Activated T-cell treated with anti-CD3 and anti-CD28 coated beads, Interleukin-2, amount 50 U/mL, for 4 hours (primary cell): ENCODE measurements at regions not wholly inside any gene's neighbourhood (a gene's known extent, or its start where the extent isn't known, plus 50 kb on each side); places are given as distances from the start of the nearest gene placed in this dataset.

Source experiments
- ATAC-seq, 2 donors: fragments of 200-7000 bp; cut with Tn5 transposase; one replicate each; pipeline ENCODE4 v1.10.0; 2021
- DNase-seq: peaks from one replicate; pipeline ENCODE4 v3.0.0-alpha.2; 2020
- H3K27me3 Mint-ChIP-seq: one replicate; pipeline ENCODE4 v1.8.0; 2021; ENCODE audit warnings: low read depth, mixed read lengths
- H3K36me3 Mint-ChIP-seq: one replicate; pipeline ENCODE4 v1.8.0; 2022; ENCODE audit warnings: mixed read lengths; ENCODE audit not compliant: insufficient read depth
- H3K4me1 Mint-ChIP-seq: one replicate; pipeline ENCODE4 v1.8.0; 2021; ENCODE audit warnings: low read depth, mixed read lengths
- H3K4me3 Mint-ChIP-seq: one replicate; pipeline ENCODE4 v1.8.0; 2021; ENCODE audit warnings: mild to moderate bottlenecking, moderate library complexity, mixed read lengths
- H3K9me3 Mint-ChIP-seq: one replicate; pipeline ENCODE4 v1.8.0; 2021; ENCODE audit warnings: mixed read lengths

GRCh38 chr6:139538366-139538765 lies 163.9 kb upstream of the CITED2 start:
- Mint-ChIP-seq H3K36me3 (peaks cover 2% of the 10 kb centered on the region), H3K4me1 (peaks cover 56% of the 10 kb centered on the region), H3K27me3 (no peaks in the 10 kb centered on the region), H3K9me3 (no peaks in the 10 kb centered on the region), H3K4me3 (no peak overlapping the region)
- DNase-seq = no peak
- ATAC-seq = no peak

GRCh38 chr6:139536751-139537617 lies 162.5 kb upstream of the CITED2 start:
- Mint-ChIP-seq H3K27me3 (no peaks in the 10 kb centered on the region), H3K4me1 (peaks cover 60% of the 10 kb centered on the region), H3K36me3 (peaks cover 2% of the 10 kb centered on the region), H3K4me3 (no peak overlapping the region), H3K9me3 (no peaks in the 10 kb centered on the region)
- DNase-seq = no peak
- no peak for ATAC-seq

GRCh38 chr6:139534472-139535115 lies 160.1 kb upstream of the CITED2 start:
- H3K4me3 Mint-ChIP-seq = peak overlapping the region; percentile 32
- ATAC-seq = no peak
- no peaks in the 10 kb centered on the region for H3K36me3 Mint-ChIP-seq
- H3K9me3 Mint-ChIP-seq = peaks cover under 1% of the 10 kb centered on the region
- H3K4me1 Mint-ChIP-seq = peaks cover 54% of the 10 kb centered on the region
- no peaks in the 10 kb centered on the region for H3K27me3 Mint-ChIP-seq
- no peak for DNase-seq

GRCh38 chr6:139533573-139534471 lies 159.4 kb upstream of the CITED2 start:
- Mint-ChIP-seq H3K36me3 (no peaks in the 10 kb centered on the region), H3K9me3 (peaks cover 4% of the 10 kb centered on the region), H3K4me1 (peaks cover 56% of the 10 kb centered on the region), H3K4me3 (no peak overlapping the region), H3K27me3 (no peaks in the 10 kb centered on the region)
- DNase-seq = no peak
- ATAC-seq = no peak

GRCh38 chr6:139533171-139533570 lies 158.7 kb upstream of the CITED2 start:
- H3K36me3 Mint-ChIP-seq = no peaks in the 10 kb centered on the region
- DNase-seq = no peak
- H3K9me3 Mint-ChIP-seq = peaks cover 4% of the 10 kb centered on the region
- H3K4me3 Mint-ChIP-seq = no peak overlapping the region
- peaks cover 59% of the 10 kb centered on the region for H3K4me1 Mint-ChIP-seq
- no peak for ATAC-seq
- H3K27me3 Mint-ChIP-seq = no peaks in the 10 kb centered on the region

- DNase-seq (peak; percentile 14), ATAC-seq (peak; percentile 84 to 94)
- Mint-ChIP-seq H3K9me3 (peaks cover 4% of the 10 kb centered on the region), H3K4me3 (peak overlapping the region; percentile 73), H3K27me3 (no peaks in the 10 kb centered on the region), H3K36me3 (no peaks in the 10 kb centered on the region), H3K4me1 (peaks cover 58% of the 10 kb centered on the region)
Observed at GRCh38 chr6:139531148-139532115, 157.0 kb upstream of the CITED2 start.

- ATAC-seq (peak in 1 of 2 donors; percentile 21), DNase-seq (no peak)
- H3K4me1 Mint-ChIP-seq = peaks cover 50% of the 10 kb centered on the region
- no peaks in the 10 kb centered on the region for H3K36me3 Mint-ChIP-seq
- H3K9me3 Mint-ChIP-seq = peaks cover 4% of the 10 kb centered on the region
- H3K4me3 Mint-ChIP-seq = peak overlapping the region; percentile 73
- H3K27me3 Mint-ChIP-seq = no peaks in the 10 kb centered on the region
Observed at GRCh38 chr6:139530561-139530960, 156.1 kb upstream of the CITED2 start.

GRCh38 chr6:139529420-139529819 lies 155.0 kb upstream of the CITED2 start:
- Mint-ChIP-seq H3K27me3 (no peaks in the 10 kb centered on the region), H3K36me3 (no peaks in the 10 kb centered on the region), H3K4me3 (no peak overlapping the region), H3K4me1 (peaks cover 43% of the 10 kb centered on the region), H3K9me3 (peaks cover 4% of the 10 kb centered on the region)
- DNase-seq (no peak), ATAC-seq (no peak)

- Mint-ChIP-seq H3K27me3 (no peaks in the 10 kb centered on the region), H3K36me3 (no peaks in the 10 kb centered on the region), H3K9me3 (peaks cover 4% of the 10 kb centered on the region), H3K4me3 (no peak overlapping the region), H3K4me1 (peaks cover 33% of the 10 kb centered on the region)
- no peak for DNase-seq
- no peak for ATAC-seq
Observed at GRCh38 chr6:139528471-139528870, 154.0 kb upstream of the CITED2 start.

- peaks cover 6% of the 10 kb centered on the region for H3K27me3 Mint-ChIP-seq
- peaks cover 4% of the 10 kb centered on the region for H3K9me3 Mint-ChIP-seq
- no peak for DNase-seq
- H3K36me3 Mint-ChIP-seq = no peaks in the 10 kb centered on the region
- H3K4me3 Mint-ChIP-seq = no peak overlapping the region
- ATAC-seq = no peak
- peaks cover 22% of the 10 kb centered on the region for H3K4me1 Mint-ChIP-seq
Observed at GRCh38 chr6:139525415-139525814, 151.0 kb upstream of the CITED2 start.

- Mint-ChIP-seq H3K36me3 (no peaks in the 10 kb centered on the region), H3K4me3 (no peak overlapping the region), H3K27me3 (peaks cover 6% of the 10 kb centered on the region), H3K9me3 (no peaks in the 10 kb centered on the region), H3K4me1 (peaks cover 21% of the 10 kb centered on the region)
- ATAC-seq (no peak), DNase-seq (no peak)
Observed at GRCh38 chr6:139523986-139524385, 149.5 kb upstream of the CITED2 start.

GRCh38 chr6:139522511-139523220 lies 148.2 kb upstream of the CITED2 start:
- Mint-ChIP-seq H3K36me3 (no peaks in the 10 kb centered on the region), H3K4me1 (peaks cover 12% of the 10 kb centered on the region), H3K9me3 (no peaks in the 10 kb centered on the region)

GRCh38 chr6:139521338-139521737 lies 146.9 kb upstream of the CITED2 start:
- Mint-ChIP-seq H3K9me3 (no peaks in the 10 kb centered on the region), H3K4me3 (no peak overlapping the region), H3K4me1 (peaks cover 11% of the 10 kb centered on the region), H3K36me3 (no peaks in the 10 kb centered on the region), H3K27me3 (peaks cover 6% of the 10 kb centered on the region)
- ATAC-seq (no peak), DNase-seq (no peak)

More at GRCh38 chr6:139522511-139523220, 148.2 kb upstream of the CITED2 start:
- ATAC-seq (no peak), DNase-seq (no peak)
- H3K27me3 Mint-ChIP-seq = peaks cover 6% of the 10 kb centered on the region
- no peak overlapping the region for H3K4me3 Mint-ChIP-seq
